ENCODE measurements at regions not wholly inside any gene's neighbourhood (a gene's known extent, or its start where the extent isn't known, plus 50 kb on each side); places are given as distances from the start of the nearest gene placed in this dataset.

DNA sequence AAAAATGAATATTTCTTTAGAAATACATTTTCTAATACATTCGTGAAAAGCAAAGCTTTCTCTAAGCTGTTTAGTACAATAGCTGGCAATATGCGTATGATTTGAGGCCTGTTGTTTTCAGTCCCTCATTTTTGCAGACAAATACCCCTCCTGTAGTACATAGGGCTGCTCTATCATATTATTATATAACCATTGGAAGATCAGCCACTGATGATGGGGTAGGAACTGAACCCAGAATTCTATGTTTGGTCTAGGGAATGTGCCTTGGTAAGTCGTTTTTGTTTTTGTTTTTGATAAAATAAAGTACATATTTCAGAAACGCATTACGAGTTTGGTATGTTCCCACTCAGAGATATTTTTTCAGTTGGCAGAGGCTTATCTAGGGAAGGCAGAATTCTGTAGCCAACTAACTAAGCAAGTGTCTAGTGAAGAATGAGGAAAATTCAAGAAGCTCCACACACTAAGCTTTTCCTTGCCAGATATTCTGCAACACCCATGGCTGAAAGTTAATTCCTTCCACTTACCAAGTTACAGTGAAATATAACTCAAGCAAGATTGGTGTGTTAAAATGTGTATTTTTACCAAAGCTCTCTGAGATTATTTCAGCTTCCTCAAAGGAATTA lies 656.9 kb upstream of the MIR17HG start (continued):
- TF ChIP-seq, protein P1, sequence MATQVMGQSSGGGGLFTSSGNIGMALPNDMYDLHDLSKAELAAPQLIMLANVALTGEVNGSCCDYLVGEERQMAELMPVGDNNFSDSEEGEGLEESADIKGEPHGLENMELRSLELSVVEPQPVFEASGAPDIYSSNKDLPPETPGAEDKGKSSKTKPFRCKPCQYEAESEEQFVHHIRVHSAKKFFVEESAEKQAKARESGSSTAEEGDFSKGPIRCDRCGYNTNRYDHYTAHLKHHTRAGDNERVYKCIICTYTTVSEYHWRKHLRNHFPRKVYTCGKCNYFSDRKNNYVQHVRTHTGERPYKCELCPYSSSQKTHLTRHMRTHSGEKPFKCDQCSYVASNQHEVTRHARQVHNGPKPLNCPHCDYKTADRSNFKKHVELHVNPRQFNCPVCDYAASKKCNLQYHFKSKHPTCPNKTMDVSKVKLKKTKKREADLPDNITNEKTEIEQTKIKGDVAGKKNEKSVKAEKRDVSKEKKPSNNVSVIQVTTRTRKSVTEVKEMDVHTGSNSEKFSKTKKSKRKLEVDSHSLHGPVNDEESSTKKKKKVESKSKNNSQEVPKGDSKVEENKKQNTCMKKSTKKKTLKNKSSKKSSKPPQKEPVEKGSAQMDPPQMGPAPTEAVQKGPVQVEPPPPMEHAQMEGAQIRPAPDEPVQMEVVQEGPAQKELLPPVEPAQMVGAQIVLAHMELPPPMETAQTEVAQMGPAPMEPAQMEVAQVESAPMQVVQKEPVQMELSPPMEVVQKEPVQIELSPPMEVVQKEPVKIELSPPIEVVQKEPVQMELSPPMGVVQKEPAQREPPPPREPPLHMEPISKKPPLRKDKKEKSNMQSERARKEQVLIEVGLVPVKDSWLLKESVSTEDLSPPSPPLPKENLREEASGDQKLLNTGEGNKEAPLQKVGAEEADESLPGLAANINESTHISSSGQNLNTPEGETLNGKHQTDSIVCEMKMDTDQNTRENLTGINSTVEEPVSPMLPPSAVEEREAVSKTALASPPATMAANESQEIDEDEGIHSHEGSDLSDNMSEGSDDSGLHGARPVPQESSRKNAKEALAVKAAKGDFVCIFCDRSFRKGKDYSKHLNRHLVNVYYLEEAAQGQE (IDR thresholded peaks at IDR 0.05; ENCODE audit: low read depth): no peak
- TF ChIP-seq, protein P2, sequence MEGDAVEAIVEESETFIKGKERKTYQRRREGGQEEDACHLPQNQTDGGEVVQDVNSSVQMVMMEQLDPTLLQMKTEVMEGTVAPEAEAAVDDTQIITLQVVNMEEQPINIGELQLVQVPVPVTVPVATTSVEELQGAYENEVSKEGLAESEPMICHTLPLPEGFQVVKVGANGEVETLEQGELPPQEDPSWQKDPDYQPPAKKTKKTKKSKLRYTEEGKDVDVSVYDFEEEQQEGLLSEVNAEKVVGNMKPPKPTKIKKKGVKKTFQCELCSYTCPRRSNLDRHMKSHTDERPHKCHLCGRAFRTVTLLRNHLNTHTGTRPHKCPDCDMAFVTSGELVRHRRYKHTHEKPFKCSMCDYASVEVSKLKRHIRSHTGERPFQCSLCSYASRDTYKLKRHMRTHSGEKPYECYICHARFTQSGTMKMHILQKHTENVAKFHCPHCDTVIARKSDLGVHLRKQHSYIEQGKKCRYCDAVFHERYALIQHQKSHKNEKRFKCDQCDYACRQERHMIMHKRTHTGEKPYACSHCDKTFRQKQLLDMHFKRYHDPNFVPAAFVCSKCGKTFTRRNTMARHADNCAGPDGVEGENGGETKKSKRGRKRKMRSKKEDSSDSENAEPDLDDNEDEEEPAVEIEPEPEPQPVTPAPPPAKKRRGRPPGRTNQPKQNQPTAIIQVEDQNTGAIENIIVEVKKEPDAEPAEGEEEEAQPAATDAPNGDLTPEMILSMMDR (IDR thresholded peaks at IDR 0.05 in 2 of 3, conservative IDR thresholded peaks at IDR 0.05 in 1 of 3; ENCODE audit: borderline replicate concordance in 1 of 3, insufficient read depth in 1 of 3, low read depth in 2 of 3, low read length in 2 of 3): no peak

DNA sequence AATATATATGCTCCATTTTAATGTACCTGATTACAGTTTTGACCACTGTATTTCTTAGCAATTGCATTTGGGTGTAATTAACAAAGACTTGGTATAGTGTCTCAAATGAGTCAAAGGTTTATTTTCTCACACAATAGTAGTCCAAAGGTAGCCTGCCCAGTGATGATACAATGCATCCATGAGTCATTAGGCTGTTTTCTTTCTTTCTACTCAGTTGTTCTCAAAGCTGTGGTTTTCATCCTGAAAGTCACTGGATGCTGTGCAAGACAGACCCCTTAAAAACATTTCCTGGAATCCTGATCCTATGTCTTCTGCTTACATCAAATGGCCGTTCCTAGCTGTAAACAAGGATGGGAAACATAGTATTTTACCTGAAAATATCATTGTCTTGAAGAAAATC lies 651.2 kb upstream of the MIR17HG start:
- Histone ChIP-seq H3K9me3 (ENCODE audit: control insufficient read depth in 1 of 2, insufficient read depth in 1 of 2, low read depth in 1 of 2, low read length in 2 of 2) (no peaks in the 10 kb centered on the region), H3K36me3 (ENCODE audit: control insufficient read depth in 1 of 2, insufficient read depth in 2 of 2, low read length in 2 of 2) (no peaks in the 10 kb centered on the region), H3K9ac (ENCODE audit: low read length) (no peak overlapping the region), H3K27ac (ENCODE audit: low read depth, low read length) (no peak overlapping the region), H3K4me1 (ENCODE audit: control insufficient read depth in 1 of 2, insufficient read depth in 2 of 2, low read length in 2 of 2) (no peaks in the 10 kb centered on the region), H3K79me2 (ENCODE audit: insufficient read depth, low read length) (no peaks in the 10 kb centered on the region), H4K20me1 (ENCODE audit: insufficient read depth) (no peaks in the 10 kb centered on the region), H3K9me2 (ENCODE audit: insufficient read depth) (no peaks in the 10 kb centered on the region), H3K4me2 (ENCODE audit: low read length) (no peak overlapping the region), H3K27me3 (ENCODE audit: insufficient read depth, low read length) (no peaks in the 10 kb centered on the region), H2AFZ (ENCODE audit: low read depth, low read length, poor library complexity, severe bottlenecking) (no peak overlapping the region), H3K4me3 (replicated peaks in 1 of 2; ENCODE audit: low read depth in 1 of 2, low read length in 2 of 2) (no peak overlapping the region)
- DNase-seq (ENCODE audit: low read depth, low spot score): no peak
- ChIA-PET CTCF (no interaction called here), RAD21 (ENCODE audit: low non-redundant PET in 1 of 2, low total read pairs in 2 of 2, uncharacterized antibody in 2 of 2, unreplicated experiment in 2 of 2) (no interaction called here), POLR2A (no interaction called here)
- ATAC-seq: no peak
- intact Hi-C loops (cut with micrococcal nuclease): no loop called here
- BruUV-seq (replicated peaks): no TSS peak
- no peak for TF ChIP-seq JUND (IDR thresholded peaks at IDR 0.05)
- TF ChIP-seq ZNF274 (IDR thresholded peaks at IDR 0.05; ENCODE audit: low read depth, low read length): no peak
- TF ChIP-seq EZH2 (IDR thresholded peaks at IDR 0.05): no peak
- TF ChIP-seq, protein P2 (IDR thresholded peaks at IDR 0.05 in 2 of 3, conservative IDR thresholded peaks at IDR 0.05 in 1 of 3; ENCODE audit: borderline replicate concordance in 1 of 3, insufficient read depth in 1 of 3, low read depth in 2 of 3, low read length in 2 of 3): no peak
- TF ChIP-seq EGR1 (IDR thresholded peaks at IDR 0.05; ENCODE audit: low read depth): no peak
- no peak for TF ChIP-seq ELF1 (IDR thresholded peaks at IDR 0.05; ENCODE audit: borderline replicate concordance, low read depth)
- TF ChIP-seq SRF (IDR thresholded peaks at IDR 0.05; ENCODE audit: low read depth): no peak
- no peak for TF ChIP-seq YY1 (IDR thresholded peaks at IDR 0.05; ENCODE audit: extremely low read depth, insufficient replicate concordance, low read depth, low read length)
- no peak for TF ChIP-seq SIN3A (IDR thresholded peaks at IDR 0.05; ENCODE audit: low read depth)
- TF ChIP-seq, protein P3, sequence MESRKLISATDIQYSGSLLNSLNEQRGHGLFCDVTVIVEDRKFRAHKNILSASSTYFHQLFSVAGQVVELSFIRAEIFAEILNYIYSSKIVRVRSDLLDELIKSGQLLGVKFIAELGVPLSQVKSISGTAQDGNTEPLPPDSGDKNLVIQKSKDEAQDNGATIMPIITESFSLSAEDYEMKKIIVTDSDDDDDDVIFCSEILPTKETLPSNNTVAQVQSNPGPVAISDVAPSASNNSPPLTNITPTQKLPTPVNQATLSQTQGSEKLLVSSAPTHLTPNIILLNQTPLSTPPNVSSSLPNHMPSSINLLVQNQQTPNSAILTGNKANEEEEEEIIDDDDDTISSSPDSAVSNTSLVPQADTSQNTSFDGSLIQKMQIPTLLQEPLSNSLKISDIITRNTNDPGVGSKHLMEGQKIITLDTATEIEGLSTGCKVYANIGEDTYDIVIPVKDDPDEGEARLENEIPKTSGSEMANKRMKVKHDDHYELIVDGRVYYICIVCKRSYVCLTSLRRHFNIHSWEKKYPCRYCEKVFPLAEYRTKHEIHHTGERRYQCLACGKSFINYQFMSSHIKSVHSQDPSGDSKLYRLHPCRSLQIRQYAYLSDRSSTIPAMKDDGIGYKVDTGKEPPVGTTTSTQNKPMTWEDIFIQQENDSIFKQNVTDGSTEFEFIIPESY (IDR thresholded peaks at IDR 0.05; ENCODE audit: extremely low read depth, insufficient replicate concordance, low read length): no peak
- TF ChIP-seq POLR2A (IDR thresholded peaks at IDR 0.05; ENCODE audit: borderline replicate concordance, extremely low read depth, insufficient read depth, insufficient read length): no peak
- no peak for TF ChIP-seq SP1 (IDR thresholded peaks at IDR 0.05; ENCODE audit: low read depth)
- TF ChIP-seq, protein P4, sequence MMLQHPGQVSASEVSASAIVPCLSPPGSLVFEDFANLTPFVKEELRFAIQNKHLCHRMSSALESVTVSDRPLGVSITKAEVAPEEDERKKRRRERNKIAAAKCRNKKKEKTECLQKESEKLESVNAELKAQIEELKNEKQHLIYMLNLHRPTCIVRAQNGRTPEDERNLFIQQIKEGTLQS (IDR thresholded peaks at IDR 0.05): no peak

All from HCT116 (cell line).